PFSK-1 (cell line): ENCODE measurements at regions not wholly inside any gene's neighbourhood (a gene's known extent, or its start where the extent isn't known, plus 50 kb on each side); places are given as distances from the start of the nearest gene placed in this dataset.

Experiments
- FOXP2 ChIP-seq: optimal IDR thresholded peaks from 2 replicates; pipeline ENCODE3; 2011; ENCODE audit warnings: borderline replicate concordance, control low read depth, inconsistent platforms; ENCODE audit not compliant: insufficient read depth; ENCODE audit errors: extremely low read length, extremely low read depth
- POLR2AphosphoS5 ChIP-seq: IDR thresholded peaks from 2 replicates; pipeline ENCODE4 v1.6.1; 2012; ENCODE audit warnings: low read depth, mild to moderate bottlenecking, control low read depth, low read length, moderate library complexity
- SIN3A ChIP-seq: IDR thresholded peaks from 2 replicates; pipeline ENCODE4 v1.6.1; 2012; ENCODE audit warnings: mild to moderate bottlenecking, low read length, moderate library complexity, borderline replicate concordance; ENCODE audit not compliant: insufficient read depth
- TAF1 ChIP-seq: IDR thresholded peaks from 2 replicates; pipeline ENCODE4 v1.6.1; 2012; ENCODE audit warnings: low read length, control low read depth, borderline replicate concordance; ENCODE audit not compliant: insufficient read depth
- TF ChIP-seq, protein P1 (sequence below), 2 experiments: IDR thresholded peaks; 2 replicates each; pipeline versions ENCODE4 v1.6.1 to v1.8.0; 2011 to 2012; ENCODE audit warnings: low read depth in 2 of 2, low read length in 2 of 2, control low read depth in 1 of 2, inconsistent platforms in 1 of 2, mild to moderate bottlenecking in 1 of 2, moderate library complexity in 1 of 2; ENCODE audit not compliant: insufficient read depth in 1 of 2

DNA sequence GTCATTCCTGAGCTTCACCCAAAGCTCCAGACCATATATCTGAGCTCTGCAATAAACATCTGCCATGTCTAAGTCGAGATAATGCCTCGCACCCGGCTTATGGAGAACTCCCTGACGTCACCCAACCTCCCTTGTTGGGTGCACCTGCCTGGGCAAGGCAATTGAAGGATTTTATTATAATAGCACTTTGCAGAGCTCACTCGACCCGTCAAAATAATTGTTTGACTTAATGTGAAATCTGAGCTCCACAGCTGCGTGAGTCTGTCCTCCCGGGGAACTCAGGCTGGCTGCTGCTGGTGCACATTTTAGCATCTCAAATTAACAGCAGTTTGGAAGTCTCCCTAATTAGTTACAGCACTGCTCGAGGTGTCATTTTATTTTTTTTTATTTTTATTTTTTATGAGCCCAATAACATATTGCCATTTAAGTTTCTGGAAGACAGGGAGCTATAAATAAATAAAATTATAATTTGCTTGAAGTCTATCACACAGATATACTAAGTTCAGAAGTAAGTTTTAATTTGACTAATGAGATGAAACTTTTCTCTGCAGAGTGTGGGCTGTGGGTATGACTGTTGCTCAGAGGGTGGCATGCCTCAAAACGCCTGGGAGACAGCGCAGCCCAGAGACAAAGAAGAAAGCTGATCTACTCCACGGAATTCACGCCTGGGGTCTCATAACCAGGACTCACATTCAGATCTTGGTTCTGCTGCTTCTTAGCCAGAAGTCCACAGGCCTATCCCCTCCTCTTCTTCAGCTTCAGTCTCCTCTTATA is 401.4 kb upstream of the C16orf82 start:
- TF ChIP-seq TAF1, result no peak
- no peak for TF ChIP-seq POLR2AphosphoS5
- TF ChIP-seq, protein P1, sequence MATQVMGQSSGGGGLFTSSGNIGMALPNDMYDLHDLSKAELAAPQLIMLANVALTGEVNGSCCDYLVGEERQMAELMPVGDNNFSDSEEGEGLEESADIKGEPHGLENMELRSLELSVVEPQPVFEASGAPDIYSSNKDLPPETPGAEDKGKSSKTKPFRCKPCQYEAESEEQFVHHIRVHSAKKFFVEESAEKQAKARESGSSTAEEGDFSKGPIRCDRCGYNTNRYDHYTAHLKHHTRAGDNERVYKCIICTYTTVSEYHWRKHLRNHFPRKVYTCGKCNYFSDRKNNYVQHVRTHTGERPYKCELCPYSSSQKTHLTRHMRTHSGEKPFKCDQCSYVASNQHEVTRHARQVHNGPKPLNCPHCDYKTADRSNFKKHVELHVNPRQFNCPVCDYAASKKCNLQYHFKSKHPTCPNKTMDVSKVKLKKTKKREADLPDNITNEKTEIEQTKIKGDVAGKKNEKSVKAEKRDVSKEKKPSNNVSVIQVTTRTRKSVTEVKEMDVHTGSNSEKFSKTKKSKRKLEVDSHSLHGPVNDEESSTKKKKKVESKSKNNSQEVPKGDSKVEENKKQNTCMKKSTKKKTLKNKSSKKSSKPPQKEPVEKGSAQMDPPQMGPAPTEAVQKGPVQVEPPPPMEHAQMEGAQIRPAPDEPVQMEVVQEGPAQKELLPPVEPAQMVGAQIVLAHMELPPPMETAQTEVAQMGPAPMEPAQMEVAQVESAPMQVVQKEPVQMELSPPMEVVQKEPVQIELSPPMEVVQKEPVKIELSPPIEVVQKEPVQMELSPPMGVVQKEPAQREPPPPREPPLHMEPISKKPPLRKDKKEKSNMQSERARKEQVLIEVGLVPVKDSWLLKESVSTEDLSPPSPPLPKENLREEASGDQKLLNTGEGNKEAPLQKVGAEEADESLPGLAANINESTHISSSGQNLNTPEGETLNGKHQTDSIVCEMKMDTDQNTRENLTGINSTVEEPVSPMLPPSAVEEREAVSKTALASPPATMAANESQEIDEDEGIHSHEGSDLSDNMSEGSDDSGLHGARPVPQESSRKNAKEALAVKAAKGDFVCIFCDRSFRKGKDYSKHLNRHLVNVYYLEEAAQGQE (IDR thresholded peaks at IDR 0.05; ENCODE audit: insufficient read depth in 1 of 2, low read depth in 2 of 2, low read length in 2 of 2), result no peak
- TF ChIP-seq FOXP2, result no peak
- TF ChIP-seq SIN3A, result no peak

GRCh38 chr16:26666486-26666885 is 400.2 kb upstream of the C16orf82 start:
- TF ChIP-seq TAF1 (no peak), FOXP2 (no peak), POLR2AphosphoS5 (no peak), SIN3A (no peak)
- TF ChIP-seq, protein P1 (IDR thresholded peaks at IDR 0.05; ENCODE audit: insufficient read depth in 1 of 2, low read depth in 2 of 2, low read length in 2 of 2), result no peak

DNA sequence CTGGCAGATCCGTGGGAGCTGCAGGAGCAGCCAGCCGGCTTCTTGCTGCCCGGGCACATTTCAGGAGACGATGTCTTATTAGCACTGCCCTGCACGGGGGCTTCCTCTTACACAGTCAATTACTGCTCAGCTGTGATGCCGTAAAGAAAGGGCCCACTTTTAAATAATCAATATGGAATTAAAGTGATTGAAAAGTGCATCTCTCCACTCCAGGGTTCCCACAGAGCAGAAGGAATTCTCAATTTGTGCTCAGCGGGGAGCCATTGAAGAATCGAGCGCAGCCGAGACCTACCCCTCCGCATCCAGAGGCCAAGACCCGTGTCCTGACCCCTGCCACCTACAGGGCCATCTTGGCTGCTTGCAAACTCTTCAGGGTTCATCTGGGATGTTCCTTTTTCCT is 399.4 kb upstream of the C16orf82 start:
- TF ChIP-seq FOXP2, result no peak

DNA sequence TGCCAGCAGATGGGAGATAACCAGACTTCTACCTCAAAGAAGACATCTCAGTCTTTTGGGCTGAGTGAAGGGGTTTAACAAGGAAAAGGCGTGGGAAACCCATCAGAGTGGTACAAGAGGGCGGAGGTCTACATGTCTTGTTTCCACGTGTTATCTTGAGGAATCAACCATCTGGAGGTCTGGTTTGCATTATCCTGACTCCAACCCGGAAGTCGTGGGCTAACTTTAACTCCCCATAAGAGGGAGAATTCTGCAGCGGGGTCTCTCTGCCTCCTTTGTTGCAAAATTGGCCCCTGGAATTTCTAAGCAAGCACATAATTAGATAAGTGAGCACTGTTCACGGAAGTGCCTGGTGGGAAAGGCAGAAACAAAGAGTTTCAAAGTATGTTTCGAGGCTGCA is 398.7 kb upstream of the C16orf82 start:
- no peak for TF ChIP-seq POLR2AphosphoS5

GRCh38 chr16:26672206-26672605 is 394.5 kb upstream of the C16orf82 start:
- TF ChIP-seq SIN3A (no peak), FOXP2 (no peak), POLR2AphosphoS5 (no peak), TAF1 (no peak)
- TF ChIP-seq, protein P1 (IDR thresholded peaks at IDR 0.05; ENCODE audit: insufficient read depth in 1 of 2, low read depth in 2 of 2, low read length in 2 of 2), result no peak

GRCh38 chr16:26673011-26673410 is 393.7 kb upstream of the C16orf82 start:
- TF ChIP-seq POLR2AphosphoS5 (no peak), TAF1 (no peak), SIN3A (no peak), FOXP2 (no peak)
- TF ChIP-seq, protein P1 (IDR thresholded peaks at IDR 0.05; ENCODE audit: insufficient read depth in 1 of 2, low read depth in 2 of 2, low read length in 2 of 2), result no peak
